ENCODE measurements at regions not wholly inside any gene's neighbourhood (a gene's known extent, or its start where the extent isn't known, plus 50 kb on each side); places are given as distances from the start of the nearest gene placed in this dataset.

GRCh38 chr5:67878933-67879332 is 336.6 kb upstream of the PIK3R1 start:
- Histone ChIP-seq H3K4me2 (ENCODE audit: low read depth, low read length, poor library complexity, severe bottlenecking) (no peak overlapping the region), H3K36me3 (ENCODE audit: low read length) (no peaks in the 10 kb centered on the region), H4K20me1 (ENCODE audit: low read depth, low read length) (no peaks in the 10 kb centered on the region), H3K9me2 (replicated peaks; ENCODE audit: insufficient read depth, low read length) (no peaks in the 10 kb centered on the region), H2AFZ (ENCODE audit: low read depth, low read length, severe bottlenecking) (no peak overlapping the region), H3K27me3 (ENCODE audit: low read length) (no peaks in the 10 kb centered on the region), H3K9me3 (ENCODE audit: insufficient read depth, low read length) (no peaks in the 10 kb centered on the region), H3F3A (ENCODE audit: insufficient read depth) (no peaks in the 10 kb centered on the region), H3K27ac (ENCODE audit: low read depth, low read length) (no peak overlapping the region), H3K79me2 (ENCODE audit: insufficient read depth, low read length) (no peaks in the 10 kb centered on the region), H3K9ac (ENCODE audit: low read length) (no peak overlapping the region), H3K4me3 (ENCODE audit: insufficient read depth, low read length, poor library complexity, severe bottlenecking) (no peak overlapping the region)
- TF ChIP-seq EZH2phosphoT487 (conservative IDR thresholded peaks at IDR 0.05; ENCODE audit: low read length) (no peak), CTCF (IDR thresholded peaks at IDR 0.05; ENCODE audit: insufficient read depth, low read length, poor library complexity, severe bottlenecking) (no peak)

- no peak for TF ChIP-seq EZH2phosphoT487 (conservative IDR thresholded peaks at IDR 0.05; ENCODE audit: low read length)
- TF ChIP-seq CTCF (IDR thresholded peaks at IDR 0.05; ENCODE audit: insufficient read depth, low read length, poor library complexity, severe bottlenecking): no peak
- H3F3A ChIP-seq (ENCODE audit: insufficient read depth): no peaks in the 10 kb centered on the region
- H3K27me3 ChIP-seq (ENCODE audit: low read length): no peaks in the 10 kb centered on the region
- H3K36me3 ChIP-seq (ENCODE audit: low read length): no peaks in the 10 kb centered on the region
- H3K9me2 ChIP-seq (replicated peaks; ENCODE audit: insufficient read depth, low read length): no peaks in the 10 kb centered on the region; the same call in 1 of the 2 replicates
- no peaks in the 10 kb centered on the region for H3K79me2 ChIP-seq (ENCODE audit: insufficient read depth, low read length)
- H3K27ac ChIP-seq (ENCODE audit: low read depth, low read length): no peak overlapping the region
- H3K4me2 ChIP-seq (ENCODE audit: low read depth, low read length, poor library complexity, severe bottlenecking): no peak overlapping the region
- H4K20me1 ChIP-seq (ENCODE audit: low read depth, low read length): no peaks in the 10 kb centered on the region
- H3K9me3 ChIP-seq (ENCODE audit: insufficient read depth, low read length): no peaks in the 10 kb centered on the region
- no peak overlapping the region for H3K9ac ChIP-seq (ENCODE audit: low read length)
- H2AFZ ChIP-seq (ENCODE audit: low read depth, low read length, severe bottlenecking): no peak overlapping the region
- no peak overlapping the region for H3K4me3 ChIP-seq (ENCODE audit: insufficient read depth, low read length, poor library complexity, severe bottlenecking)
Observed at GRCh38 chr5:67876371-67876770, 339.2 kb upstream of the PIK3R1 start.

- H2AFZ ChIP-seq (ENCODE audit: low read depth, low read length, severe bottlenecking): no peak overlapping the region
- H3K27ac ChIP-seq (ENCODE audit: low read depth, low read length): no peak overlapping the region
- no peak overlapping the region for H3K4me3 ChIP-seq (ENCODE audit: insufficient read depth, low read length, poor library complexity, severe bottlenecking)
- TF ChIP-seq EZH2phosphoT487 (conservative IDR thresholded peaks at IDR 0.05; ENCODE audit: low read length) (no peak), CTCF (IDR thresholded peaks at IDR 0.05; ENCODE audit: insufficient read depth, low read length, poor library complexity, severe bottlenecking) (no peak)
- H3F3A ChIP-seq (ENCODE audit: insufficient read depth): no peaks in the 10 kb centered on the region
- H3K36me3 ChIP-seq (ENCODE audit: low read length): no peaks in the 10 kb centered on the region
- H3K9ac ChIP-seq (ENCODE audit: low read length): no peak overlapping the region
- H3K9me2 ChIP-seq (replicated peaks; ENCODE audit: insufficient read depth, low read length): no peaks in the 10 kb centered on the region; the same call in 1 of the 2 replicates
- H4K20me1 ChIP-seq (ENCODE audit: low read depth, low read length): no peaks in the 10 kb centered on the region
- H3K27me3 ChIP-seq (ENCODE audit: low read length): no peaks in the 10 kb centered on the region
- no peak overlapping the region for H3K4me2 ChIP-seq (ENCODE audit: low read depth, low read length, poor library complexity, severe bottlenecking)
- H3K9me3 ChIP-seq (ENCODE audit: insufficient read depth, low read length): no peaks in the 10 kb centered on the region
- no peaks in the 10 kb centered on the region for H3K79me2 ChIP-seq (ENCODE audit: insufficient read depth, low read length)
Observed at GRCh38 chr5:67875601-67876000, 340.0 kb upstream of the PIK3R1 start.
